ENCODE measurements at regions not wholly inside any gene's neighbourhood (a gene's known extent, or its start where the extent isn't known, plus 50 kb on each side); places are given as distances from the start of the nearest gene placed in this dataset.

GRCh38 chr13:48761256-48761655 is 107.5 kb downstream of the CYSLTR2 start:
- no peak for TF ChIP-seq CTCF (conservative IDR thresholded peaks at IDR 0.05)
- no peak for TF ChIP-seq ZFX (IDR thresholded peaks at IDR 0.05)
